H9 (cell line): ENCODE measurements at regions not wholly inside any gene's neighbourhood (a gene's known extent, or its start where the extent isn't known, plus 50 kb on each side); places are given as distances from the start of the nearest gene placed in this dataset.

Experiments
- DNase-seq: peaks from one replicate; pipeline ENCODE4 v3.0.0-alpha.2; 2017
- H2AFZ ChIP-seq: one replicate; pipeline ENCODE4 v1.6.1; 2013; ENCODE audit warnings: mild to moderate bottlenecking, low read length, control low read depth, moderate library complexity
- H2AK5ac ChIP-seq: 2 replicates; pipeline ENCODE4 v1.6.1; 2013; ENCODE audit warnings: low read length, control low read depth, mixed read lengths; ENCODE audit not compliant: insufficient read length
- H2BK120ac ChIP-seq: one replicate; pipeline ENCODE4 v1.6.1; 2013; ENCODE audit warnings: low read depth, mild to moderate bottlenecking, low read length, control low read depth, inconsistent platforms; ENCODE audit not compliant: poor library complexity, severe bottlenecking
- H2BK12ac ChIP-seq: 2 replicates; pipeline ENCODE4 v1.6.1; 2013; ENCODE audit warnings: low read length, control low read depth, mixed read lengths, low read depth; ENCODE audit not compliant: insufficient read length
- H2BK15ac ChIP-seq: 2 replicates; pipeline ENCODE4 v1.6.1; 2013; ENCODE audit warnings: low read depth, low read length, control low read depth
- H2BK20ac ChIP-seq: one replicate; pipeline ENCODE4 v1.6.1; 2013; ENCODE audit warnings: low read depth, mild to moderate bottlenecking, low read length, control low read depth, inconsistent platforms; ENCODE audit not compliant: poor library complexity, severe bottlenecking
- H2BK5ac ChIP-seq: 2 replicates; pipeline ENCODE4 v1.6.1; 2013; ENCODE audit warnings: low read length, control low read depth, mixed read lengths; ENCODE audit not compliant: insufficient read length
- H3K14ac ChIP-seq: 2 replicates; pipeline ENCODE4 v1.6.1; 2013; ENCODE audit warnings: low read length, control low read depth; ENCODE audit not compliant: insufficient read depth
- H3K18ac ChIP-seq: 2 replicates; pipeline ENCODE4 v1.6.1; 2013; ENCODE audit warnings: low read depth, mild to moderate bottlenecking, mixed read lengths, low read length, control low read depth; ENCODE audit not compliant: insufficient read length
- H3K23ac ChIP-seq: 2 replicates; pipeline ENCODE4 v1.6.1; 2013; ENCODE audit warnings: low read length, control low read depth, mixed read lengths, low read depth; ENCODE audit not compliant: insufficient read length
- H3K23me2 ChIP-seq: 2 replicates; pipeline ENCODE4 v1.6.1; 2013; ENCODE audit warnings: low read depth, mild to moderate bottlenecking, mixed read lengths, low read length, control low read depth; ENCODE audit not compliant: insufficient read length, poor library complexity, severe bottlenecking
- H3K27ac ChIP-seq: 2 replicates; pipeline ENCODE4 v1.5.1; 2013; ENCODE audit warnings: low read length, control low read depth, mixed read lengths, low read depth; ENCODE audit not compliant: insufficient read length
- H3K27me3 ChIP-seq: 2 replicates; pipeline ENCODE4 v1.6.1; 2013; ENCODE audit warnings: low read length, control low read depth, inconsistent platforms; ENCODE audit not compliant: insufficient read depth
- H3K4ac ChIP-seq: 2 replicates; pipeline ENCODE4 v1.6.1; 2013; ENCODE audit warnings: low read depth, mild to moderate bottlenecking, control low read depth, inconsistent platforms, low read length, moderate library complexity
- H3K4me1 ChIP-seq: 2 replicates; pipeline ENCODE4 v1.6.1; 2013; ENCODE audit warnings: low read length, control low read depth, inconsistent platforms; ENCODE audit not compliant: insufficient read depth
- H3K4me2 ChIP-seq: 2 replicates; pipeline ENCODE4 v1.6.1; 2013; ENCODE audit warnings: low read length, control low read depth, mixed read lengths; ENCODE audit not compliant: insufficient read length, insufficient read depth
- H3K56ac ChIP-seq: 2 replicates; pipeline ENCODE4 v1.6.1; 2013; ENCODE audit warnings: low read depth, mild to moderate bottlenecking, mixed read lengths, low read length, control low read depth; ENCODE audit not compliant: insufficient read length
- H3K79me1 ChIP-seq: 2 replicates; pipeline ENCODE4 v1.6.1; 2013; ENCODE audit warnings: low read depth, mild to moderate bottlenecking, moderate library complexity, low read length, control low read depth, inconsistent platforms; ENCODE audit not compliant: insufficient read depth, poor library complexity, severe bottlenecking
- H3K79me2 ChIP-seq: 2 replicates; pipeline ENCODE4 v1.6.1; 2013; ENCODE audit warnings: low read length, control low read depth, inconsistent platforms; ENCODE audit not compliant: insufficient read depth
- H3K9ac ChIP-seq: 2 replicates; pipeline ENCODE4 v1.6.1; 2013; ENCODE audit warnings: low read length, control low read depth, mixed read lengths; ENCODE audit not compliant: insufficient read length; ENCODE audit errors: extremely low read depth
- H3K9me3 ChIP-seq: one replicate; pipeline ENCODE4 v1.6.1; 2013; ENCODE audit warnings: low read depth, low read length, inconsistent platforms; ENCODE audit not compliant: control insufficient read depth
- H3T11ph ChIP-seq: one replicate; pipeline ENCODE4 v1.6.1; 2013; ENCODE audit warnings: mild to moderate bottlenecking, low read length, control low read depth, inconsistent platforms
- H4K20me1 ChIP-seq: one replicate; pipeline ENCODE4 v1.6.1; 2013; ENCODE audit not compliant: control insufficient read depth, insufficient read length, insufficient read depth
- H4K5ac ChIP-seq: 2 replicates; pipeline ENCODE4 v1.6.1; 2013; ENCODE audit warnings: low read depth, mild to moderate bottlenecking, mixed read lengths, low read length, control low read depth; ENCODE audit not compliant: insufficient read length
- H4K8ac ChIP-seq: replicated peaks from 2 replicates; pipeline ENCODE4 v1.6.1; 2013; ENCODE audit warnings: low read length, control low read depth, mixed read lengths, low read depth; ENCODE audit not compliant: insufficient read length
- H4K91ac ChIP-seq: 2 replicates; pipeline ENCODE4 v1.6.1; 2013; ENCODE audit warnings: low read depth, mild to moderate bottlenecking, moderate library complexity, mixed read lengths, low read length, control low read depth; ENCODE audit not compliant: insufficient read length
- H3K27ac Mint-ChIP-seq, 3 experiments: 2 replicates in 2 of 3; 3 replicates in 1 of 3; pipeline ENCODE4 v1.8.0; 2020 to 2021; ENCODE audit warnings: mixed read lengths in 3 of 3, mild to moderate bottlenecking in 1 of 3, moderate library complexity in 1 of 3
- H3K27me3 Mint-ChIP-seq: 2 replicates; pipeline ENCODE4 v1.8.0; 2021; ENCODE audit warnings: low read depth, mild to moderate bottlenecking, moderate library complexity, mixed read lengths
- H3K36me3 Mint-ChIP-seq, 3 experiments: 2 replicates in 2 of 3; 3 replicates in 1 of 3; pipeline ENCODE4 v1.8.0; 2020 to 2021; ENCODE audit warnings: low read depth in 3 of 3, mixed read lengths in 3 of 3; ENCODE audit not compliant: insufficient read depth in 1 of 3
- H3K4me1 Mint-ChIP-seq, 2 experiments: 2 replicates each; pipeline ENCODE4 v1.8.0; 2020; ENCODE audit warnings: mixed read lengths in 2 of 2
- H3K4me3 Mint-ChIP-seq, 2 experiments: 2 replicates in 1 of 2; 3 replicates in 1 of 2; pipeline ENCODE4 v1.8.0; 2020 to 2021; ENCODE audit warnings: mild to moderate bottlenecking in 2 of 2, mixed read lengths in 2 of 2, moderate library complexity in 1 of 2
- H3K9me3 Mint-ChIP-seq, 2 experiments: 2 replicates in 1 of 2; 3 replicates in 1 of 2; pipeline ENCODE4 v1.8.0; 2020; ENCODE audit warnings: mild to moderate bottlenecking in 2 of 2, mixed read lengths in 2 of 2, moderate library complexity in 1 of 2
- CTCF ChIP-seq: fragments of 200-600 bp; sonication (generic); conservative IDR thresholded peaks from 3 replicates; pipeline ENCODE4 v1.8.0; 2021; ENCODE audit warnings: antibody characterized with exemption, mild to moderate bottlenecking
- WGBS: extraction: QIAGEN DNeasy Blood & Tissue Kit; methylation state at CpG from one replicate; pipeline ENCODE4 v1.1.7; 2013; ENCODE audit warnings: missing lambda C conversion rate, low lambda C conversion rate, mixed read lengths; ENCODE audit not compliant: insufficient read length; ENCODE audit errors: extremely low coverage; 5-methylcytosine and 5-hydroxymethylcytosine counted together

GRCh38 chr20:24402188-24402587 is 67.2 kb upstream of the SYNDIG1 start:
- H3K4me3 Mint-ChIP-seq: no peak overlapping the region
- H3K27ac Mint-ChIP-seq: no peak overlapping the region
- Histone ChIP-seq H3K56ac (no peak overlapping the region), H4K8ac (no peak overlapping the region), H2BK5ac (no peak overlapping the region), H4K5ac (no peak overlapping the region), H2BK120ac (no peak overlapping the region), H3K4me1 (no peaks in the 10 kb centered on the region), H3K4ac (no peak overlapping the region), H2BK15ac (no peak overlapping the region), H2BK20ac (no peak overlapping the region), H3K79me1 (no peaks in the 10 kb centered on the region), H3K27ac (no peak overlapping the region), H3K79me2 (no peaks in the 10 kb centered on the region), H3K14ac (no peak overlapping the region), H3K18ac (no peak overlapping the region), H4K91ac (no peak overlapping the region), H3K9ac (no peak overlapping the region), H2AK5ac (no peak overlapping the region), H3K4me2 (no peak overlapping the region), H4K20me1 (no peaks in the 10 kb centered on the region), H3K23me2 (no peaks in the 10 kb centered on the region), H3K27me3 (no peaks in the 10 kb centered on the region), H3K9me3 (no peaks in the 10 kb centered on the region), H3K23ac (no peak overlapping the region), H3T11ph (no peak overlapping the region), H2AFZ (no peak overlapping the region), H2BK12ac (no peak overlapping the region)
- peaks cover 3% of the 10 kb centered on the region; the same call in 1 of the 2 replicates for H3K27me3 Mint-ChIP-seq
- no CpG with 5 or more reads among the region's 2 CpGs for WGBS
- no peak for TF ChIP-seq CTCF
- H3K4me1 Mint-ChIP-seq: peaks cover 0 to 5% of the 10 kb centered on the region in 2 experiments; a peak in 1 of 4 replicates
- H3K36me3 Mint-ChIP-seq: peaks cover 0 to 6% (median 3%) of the 10 kb centered on the region in 3 experiments; a peak in 2 of 7 replicates
- peaks cover 10 to 16% of the 10 kb centered on the region in 2 experiments for H3K9me3 Mint-ChIP-seq
- peak; percentile 6 for DNase-seq
